ENCODE measurements at regions not wholly inside any gene's neighbourhood (a gene's known extent, or its start where the extent isn't known, plus 50 kb on each side); places are given as distances from the start of the nearest gene placed in this dataset.
"Not testable (repeated sequence)": the region's sequence is repeated elsewhere in the genome, so short reads cannot be mapped to it uniquely, and the experiment has no call there.

DNA sequence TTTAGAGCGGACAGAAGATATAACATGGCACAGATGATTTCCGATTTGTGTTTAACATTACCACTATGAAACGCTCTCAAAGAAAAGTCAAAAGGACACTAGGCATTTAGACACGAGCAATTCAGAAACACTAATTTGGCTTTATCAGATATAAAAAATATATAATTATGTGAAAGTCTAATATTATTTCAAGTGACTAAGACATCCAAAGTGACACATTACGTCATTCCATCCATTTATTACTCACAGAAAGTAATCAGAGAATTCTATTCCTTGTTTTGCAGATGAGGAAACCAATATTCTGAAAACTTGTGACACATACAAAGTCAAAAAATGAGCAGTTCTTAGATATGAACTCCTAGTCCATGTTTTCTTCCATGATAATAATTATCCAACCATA lies 250.8 kb upstream of the USP15 start:
- Histone ChIP-seq H3K27me3 (ENCODE audit: insufficient read depth, low read depth) (no peaks in the 10 kb centered on the region), H3K27ac (no peak overlapping the region), H3K36me3 (ENCODE audit: insufficient read depth) (no peaks in the 10 kb centered on the region), H2AFZ (ENCODE audit: low read depth) (no peak overlapping the region), H3K79me2 (ENCODE audit: insufficient read depth, low read depth) (no peaks in the 10 kb centered on the region), H3K4me3 (IDR thresholded peaks at IDR 0.05; ENCODE audit: insufficient read depth, low read depth, low read length) (no peak overlapping the region), H4K20me1 (ENCODE audit: insufficient read depth) (no peaks in the 10 kb centered on the region), H3K4me2 (no peak overlapping the region), H3K9ac (no peak overlapping the region), H3K4me1 (ENCODE audit: low read depth, poor library complexity, severe bottlenecking) (peaks cover 3% of the 10 kb centered on the region)
- TF ChIP-seq CTCF (conservative IDR thresholded peaks at IDR 0.05; ENCODE audit: low read depth, low read length): no peak

GRCh38 chr12:62010331-62010906 lies 249.8 kb upstream of the USP15 start:
- H3K27ac ChIP-seq; H2AFZ ChIP-seq (ENCODE audit: low read depth); H3K4me2 ChIP-seq; H3K36me3 ChIP-seq (ENCODE audit: insufficient read depth); H3K9ac ChIP-seq; H4K20me1 ChIP-seq (ENCODE audit: insufficient read depth); H3K4me3 ChIP-seq (IDR thresholded peaks at IDR 0.05; ENCODE audit: insufficient read depth, low read depth, low read length); H3K4me1 ChIP-seq (ENCODE audit: low read depth, poor library complexity, severe bottlenecking); H3K79me2 ChIP-seq (ENCODE audit: insufficient read depth, low read depth); H3K27me3 ChIP-seq (ENCODE audit: insufficient read depth, low read depth): not testable (repeated sequence)

DNA sequence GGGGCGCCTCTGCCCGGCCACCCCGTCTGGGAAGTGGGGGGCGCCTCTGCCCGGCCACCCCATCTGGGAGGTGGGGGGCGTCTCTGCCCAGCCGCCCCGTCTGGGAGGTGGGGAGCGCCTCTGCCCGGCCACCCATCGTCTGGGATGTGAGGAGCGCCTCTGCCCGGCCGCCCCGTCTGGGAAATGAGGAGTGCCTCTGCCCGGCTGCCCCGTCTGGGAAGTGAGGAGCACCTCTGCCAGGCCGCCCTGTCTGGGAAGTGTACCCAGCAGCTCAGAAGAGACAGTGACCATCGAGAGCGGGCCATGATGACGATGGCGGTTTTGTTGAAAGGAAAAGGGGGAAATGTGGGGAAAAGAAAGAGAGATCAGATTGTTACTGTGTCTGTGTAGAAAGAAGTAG lies 249.2 kb upstream of the USP15 start:
- not testable (repeated sequence) for H4K20me1 ChIP-seq (ENCODE audit: insufficient read depth); H3K4me1 ChIP-seq (ENCODE audit: low read depth, poor library complexity, severe bottlenecking); H3K27me3 ChIP-seq (ENCODE audit: insufficient read depth, low read depth); H3K27ac ChIP-seq; H3K4me2 ChIP-seq; H3K79me2 ChIP-seq (ENCODE audit: insufficient read depth, low read depth); H3K9ac ChIP-seq; H3K36me3 ChIP-seq (ENCODE audit: insufficient read depth); H3K4me3 ChIP-seq (IDR thresholded peaks at IDR 0.05; ENCODE audit: insufficient read depth, low read depth, low read length); H2AFZ ChIP-seq (ENCODE audit: low read depth)

DNA sequence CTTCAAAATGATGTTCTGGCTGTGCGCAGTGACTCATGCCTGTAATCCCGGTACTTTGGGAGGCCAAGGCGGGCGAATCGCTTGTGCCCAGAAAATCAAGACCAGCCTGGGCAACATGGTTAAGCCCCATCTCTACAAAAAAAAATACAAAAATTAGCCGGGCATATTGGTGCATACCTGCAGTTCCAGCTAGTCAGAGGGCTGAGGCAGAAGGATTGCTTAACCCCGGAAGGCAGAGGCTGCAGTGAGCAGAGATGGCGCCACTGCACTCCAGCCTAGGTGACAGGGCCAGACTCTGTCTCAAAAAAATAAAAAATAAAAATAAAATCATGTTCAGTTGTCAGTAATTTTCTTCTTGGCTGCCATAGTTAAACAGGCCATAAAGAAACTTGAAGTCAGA lies 245.9 kb upstream of the USP15 start:
- no peak overlapping the region for H3K27ac ChIP-seq
- no peaks in the 10 kb centered on the region for H3K79me2 ChIP-seq (ENCODE audit: insufficient read depth, low read depth)
- no peak overlapping the region for H3K9ac ChIP-seq
- H3K27me3 ChIP-seq (ENCODE audit: insufficient read depth, low read depth): no peaks in the 10 kb centered on the region
- H3K4me3 ChIP-seq (IDR thresholded peaks at IDR 0.05; ENCODE audit: insufficient read depth, low read depth, low read length): no peak overlapping the region
- no peaks in the 10 kb centered on the region for H3K4me1 ChIP-seq (ENCODE audit: low read depth, poor library complexity, severe bottlenecking)
- H4K20me1 ChIP-seq (ENCODE audit: insufficient read depth): no peaks in the 10 kb centered on the region
- no peaks in the 10 kb centered on the region for H3K36me3 ChIP-seq (ENCODE audit: insufficient read depth)
- no peak overlapping the region for H3K4me2 ChIP-seq
- H2AFZ ChIP-seq (ENCODE audit: low read depth): no peak overlapping the region
- no peak for TF ChIP-seq CTCF (conservative IDR thresholded peaks at IDR 0.05; ENCODE audit: low read depth, low read length)

DNA sequence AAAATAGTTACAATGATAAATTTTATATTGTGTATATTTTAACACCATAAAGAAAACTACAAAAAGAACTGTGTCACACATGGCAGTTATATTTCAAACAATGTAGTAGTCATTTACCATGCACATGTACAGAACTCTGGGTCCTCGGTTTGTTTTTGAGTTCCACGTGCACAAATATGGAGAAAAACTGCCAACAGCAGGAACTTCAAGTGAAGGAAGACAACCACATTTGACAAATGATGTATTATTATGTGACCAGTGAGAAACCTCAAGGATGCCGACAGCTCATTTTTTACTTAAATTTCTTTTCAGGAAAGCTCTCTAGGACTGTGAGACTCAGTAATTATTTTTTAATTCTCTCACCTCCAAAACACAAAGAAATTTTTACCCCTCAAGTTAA lies 244.2 kb upstream of the USP15 start:
- Histone ChIP-seq H3K4me2 (no peak overlapping the region), H3K9ac (no peak overlapping the region), H3K27me3 (ENCODE audit: insufficient read depth, low read depth) (no peaks in the 10 kb centered on the region), H2AFZ (ENCODE audit: low read depth) (no peak overlapping the region), H3K79me2 (ENCODE audit: insufficient read depth, low read depth) (no peaks in the 10 kb centered on the region), H3K27ac (no peak overlapping the region), H4K20me1 (ENCODE audit: insufficient read depth) (no peaks in the 10 kb centered on the region), H3K4me3 (IDR thresholded peaks at IDR 0.05; ENCODE audit: insufficient read depth, low read depth, low read length) (no peak overlapping the region), H3K4me1 (ENCODE audit: low read depth, poor library complexity, severe bottlenecking) (no peaks in the 10 kb centered on the region), H3K36me3 (ENCODE audit: insufficient read depth) (no peaks in the 10 kb centered on the region)
- TF ChIP-seq CTCF (conservative IDR thresholded peaks at IDR 0.05; ENCODE audit: low read depth, low read length): no peak
